Right hindlimb (tissue), 1 donor: ENCODE measurements at regions not wholly inside any gene's neighbourhood (a gene's known extent, or its start where the extent isn't known, plus 50 kb on each side); places are given as distances from the start of the nearest gene placed in this dataset.

ENCODE experiments used
- DNase-seq: peaks from one replicate; pipeline ENCODE4 v3.0.0-alpha.2; 2018

GRCh38 chr1:82707681-82708080 lies 906.9 kb downstream of the ADGRL2 start:
- DNase-seq: no peak

GRCh38 chr1:82706741-82707140 lies 906.0 kb downstream of the ADGRL2 start:
- no peak for DNase-seq

- no peak for DNase-seq
Measured at GRCh38 chr1:82704966-82705365, 904.2 kb downstream of the ADGRL2 start.

GRCh38 chr1:82704393-82704792 lies 903.7 kb downstream of the ADGRL2 start:
- DNase-seq: no peak

GRCh38 chr1:82703951-82704350 lies 903.2 kb downstream of the ADGRL2 start:
- DNase-seq: no peak

- DNase-seq: no peak
Measured at GRCh38 chr1:82700476-82700875, 899.7 kb downstream of the ADGRL2 start.

- no peak for DNase-seq
Measured at GRCh38 chr1:82697965-82698364, 897.2 kb downstream of the ADGRL2 start.

GRCh38 chr1:82695443-82695842 lies 894.7 kb downstream of the ADGRL2 start:
- DNase-seq: no peak

- no peak for DNase-seq
Measured at GRCh38 chr1:82690411-82690810, 889.7 kb downstream of the ADGRL2 start.

GRCh38 chr1:82689217-82689616 lies 888.5 kb downstream of the ADGRL2 start:
- no peak for DNase-seq

- DNase-seq: no peak
Measured at GRCh38 chr1:82686774-82687173, 886.0 kb downstream of the ADGRL2 start.

GRCh38 chr1:82646888-82647287 lies 846.2 kb downstream of the ADGRL2 start:
- no peak for DNase-seq

- DNase-seq: no peak
Measured at GRCh38 chr1:82646336-82646735, 845.6 kb downstream of the ADGRL2 start.

- no peak for DNase-seq
Measured at GRCh38 chr1:82644186-82644915, 843.6 kb downstream of the ADGRL2 start.

GRCh38 chr1:82640352-82640751 lies 839.6 kb downstream of the ADGRL2 start:
- DNase-seq: no peak

- DNase-seq: no peak
Measured at GRCh38 chr1:82634266-82634665, 833.5 kb downstream of the ADGRL2 start.

GRCh38 chr1:82632155-82632554 lies 831.4 kb downstream of the ADGRL2 start:
- DNase-seq: no peak

GRCh38 chr1:82628887-82629286 lies 828.2 kb downstream of the ADGRL2 start:
- no peak for DNase-seq

- no peak for DNase-seq
Measured at GRCh38 chr1:82625537-82625936, 824.8 kb downstream of the ADGRL2 start.

GRCh38 chr1:82621076-82621475 lies 820.3 kb downstream of the ADGRL2 start:
- no peak for DNase-seq

- no peak for DNase-seq
Measured at GRCh38 chr1:82614090-82614489, 813.4 kb downstream of the ADGRL2 start.

- DNase-seq: no peak
Measured at GRCh38 chr1:82612986-82613385, 812.3 kb downstream of the ADGRL2 start.

GRCh38 chr1:82606546-82606945 lies 805.8 kb downstream of the ADGRL2 start:
- no peak for DNase-seq

GRCh38 chr1:82604524-82604923 lies 803.8 kb downstream of the ADGRL2 start:
- no peak for DNase-seq

GRCh38 chr1:82600314-82600713 lies 799.6 kb downstream of the ADGRL2 start:
- no peak for DNase-seq
